H7 (cell line): ENCODE measurements at regions not wholly inside any gene's neighbourhood (a gene's known extent, or its start where the extent isn't known, plus 50 kb on each side); places are given as distances from the start of the nearest gene placed in this dataset.
"Not testable (repeated sequence)": the region's sequence is repeated elsewhere in the genome, so short reads cannot be mapped to it uniquely, and the experiment has no call there.

ENCODE experiments used
- DNase-seq: peaks from one replicate; pipeline ENCODE4 v3.0.0; 2012
- H3K27me3 ChIP-seq: 2 replicates; pipeline ENCODE4 v1.6.0; 2011; ENCODE audit warnings: mild to moderate bottlenecking, low read length; ENCODE audit not compliant: control insufficient read depth, insufficient read depth
- H3K36me3 ChIP-seq: replicated peaks from 2 replicates; pipeline ENCODE4 v1.5.1; 2011; ENCODE audit warnings: low read length; ENCODE audit not compliant: control insufficient read depth, insufficient read depth
- H3K4me3 ChIP-seq: 2 replicates; pipeline ENCODE4 v1.5.1; 2011; ENCODE audit warnings: low read depth, mild to moderate bottlenecking, control low read depth, low read length, moderate library complexity; ENCODE audit not compliant: insufficient read depth

GRCh38 chr17:69696650-69697049 lies 282.2 kb downstream of the MAP2K6 start:
- DNase-seq: no peak
- H3K4me3 ChIP-seq: no peak overlapping the region
- H3K36me3 ChIP-seq: no peaks in the 10 kb centered on the region
- no peaks in the 10 kb centered on the region for H3K27me3 ChIP-seq

- not testable (repeated sequence) for H3K4me3 ChIP-seq, DNase-seq, H3K27me3 ChIP-seq, H3K36me3 ChIP-seq
These were observed 283.9 kb downstream of the MAP2K6 start for GRCh38 chr17:69698352-69698751.

- DNase-seq: no peak
- Histone ChIP-seq H3K36me3 (no peaks in the 10 kb centered on the region), H3K4me3 (no peak overlapping the region), H3K27me3 (no peaks in the 10 kb centered on the region)
These were observed 287.6 kb downstream of the MAP2K6 start for GRCh38 chr17:69702078-69702477.

- H3K4me3 ChIP-seq: no peak overlapping the region
- H3K36me3 ChIP-seq: no peaks in the 10 kb centered on the region
- no peaks in the 10 kb centered on the region for H3K27me3 ChIP-seq
- no peak for DNase-seq
These were observed 289.3 kb downstream of the MAP2K6 start for GRCh38 chr17:69703751-69704150.

- H3K4me3 ChIP-seq: no peak overlapping the region
- H3K36me3 ChIP-seq: no peaks in the 10 kb centered on the region
- no peaks in the 10 kb centered on the region for H3K27me3 ChIP-seq
- no peak for DNase-seq
These were observed 290.4 kb downstream of the MAP2K6 start for GRCh38 chr17:69704935-69705334.

- Histone ChIP-seq H3K27me3 (no peaks in the 10 kb centered on the region), H3K4me3 (no peak overlapping the region), H3K36me3 (no peaks in the 10 kb centered on the region)
- DNase-seq: no peak
These were observed 291.6 kb downstream of the MAP2K6 start for GRCh38 chr17:69706127-69706526.

- H3K36me3 ChIP-seq: no peaks in the 10 kb centered on the region
- no peak overlapping the region for H3K4me3 ChIP-seq
- H3K27me3 ChIP-seq: no peaks in the 10 kb centered on the region
- no peak for DNase-seq
These were observed 294.9 kb downstream of the MAP2K6 start for GRCh38 chr17:69709441-69709840.

- H3K36me3 ChIP-seq: no peaks in the 10 kb centered on the region
- no peak for DNase-seq
- H3K27me3 ChIP-seq: no peaks in the 10 kb centered on the region
- H3K4me3 ChIP-seq: no peak overlapping the region
These were observed 296.4 kb downstream of the MAP2K6 start for GRCh38 chr17:69710926-69711325.

GRCh38 chr17:69711541-69711940 lies 297.0 kb downstream of the MAP2K6 start:
- Histone ChIP-seq H3K36me3 (no peaks in the 10 kb centered on the region), H3K4me3 (no peak overlapping the region), H3K27me3 (no peaks in the 10 kb centered on the region)
- no peak for DNase-seq

GRCh38 chr17:69712801-69713311 lies 298.4 kb downstream of the MAP2K6 start:
- Histone ChIP-seq H3K27me3 (no peaks in the 10 kb centered on the region), H3K4me3 (no peak overlapping the region), H3K36me3 (no peaks in the 10 kb centered on the region)
- DNase-seq: no peak

GRCh38 chr17:69713815-69714214 lies 299.3 kb downstream of the MAP2K6 start:
- no peaks in the 10 kb centered on the region for H3K36me3 ChIP-seq
- DNase-seq: no peak
- no peaks in the 10 kb centered on the region for H3K27me3 ChIP-seq
- H3K4me3 ChIP-seq: no peak overlapping the region

GRCh38 chr17:69714669-69715068 lies 300.2 kb downstream of the MAP2K6 start:
- H3K36me3 ChIP-seq: no peaks in the 10 kb centered on the region
- H3K4me3 ChIP-seq: no peak overlapping the region
- no peak for DNase-seq
- no peaks in the 10 kb centered on the region for H3K27me3 ChIP-seq

GRCh38 chr17:69715656-69716055 lies 301.2 kb downstream of the MAP2K6 start:
- H3K4me3 ChIP-seq: no peak overlapping the region
- H3K36me3 ChIP-seq: no peaks in the 10 kb centered on the region
- no peaks in the 10 kb centered on the region for H3K27me3 ChIP-seq
- no peak for DNase-seq

- H3K4me3 ChIP-seq: no peak overlapping the region
- H3K27me3 ChIP-seq: no peaks in the 10 kb centered on the region
- DNase-seq: no peak
- no peaks in the 10 kb centered on the region for H3K36me3 ChIP-seq
These were observed 302.1 kb downstream of the MAP2K6 start for GRCh38 chr17:69716556-69716955.

GRCh38 chr17:69717214-69717613 lies 302.7 kb downstream of the MAP2K6 start:
- H3K4me3 ChIP-seq: no peak overlapping the region
- no peaks in the 10 kb centered on the region for H3K36me3 ChIP-seq
- no peak for DNase-seq
- H3K27me3 ChIP-seq: no peaks in the 10 kb centered on the region

- DNase-seq: no peak
- H3K27me3 ChIP-seq: no peaks in the 10 kb centered on the region
These were observed 303.3 kb downstream of the MAP2K6 start for GRCh38 chr17:69717819-69718218.

More at GRCh38 chr17:69717819-69718218, 303.3 kb downstream of the MAP2K6 start:
- Histone ChIP-seq H3K36me3 (no peaks in the 10 kb centered on the region), H3K4me3 (no peak overlapping the region)
